Brain microvascular endothelial cell (primary cell): ENCODE measurements at regions not wholly inside any gene's neighbourhood (a gene's known extent, or its start where the extent isn't known, plus 50 kb on each side); places are given as distances from the start of the nearest gene placed in this dataset.
"Not testable (repeated sequence)": the region's sequence is repeated elsewhere in the genome, so short reads cannot be mapped to it uniquely, and the experiment has no call there.

Source experiments
- DNase-seq: peaks from one replicate; pipeline ENCODE4 v3.0.0-alpha.2; 2020
- H3K27ac ChIP-seq: fragments of 250-450 bp; sonication (Bioruptor Pico); 2 replicates; pipeline ENCODE4 v1.5.1; 2020; ENCODE audit warnings: mild to moderate bottlenecking, moderate library complexity
- H3K27me3 ChIP-seq: fragments of 250-450 bp; sonication (Bioruptor Pico); replicated peaks from 2 replicates; pipeline ENCODE4 v1.5.1; 2020; ENCODE audit warnings: mild to moderate bottlenecking
- H3K36me3 ChIP-seq: fragments of 250-450 bp; sonication (Bioruptor Pico); replicated peaks from 2 replicates; pipeline ENCODE4 v1.5.1; 2020; ENCODE audit warnings: mild to moderate bottlenecking
- H3K4me3 ChIP-seq: 2 replicates; pipeline ENCODE4 v1.5.1; 2011; ENCODE audit warnings: low read depth, mild to moderate bottlenecking, control low read depth, low read length, moderate library complexity
- in situ Hi-C: cut with HindIII; loops from 2 replicates; pipeline ENCODE4 v1.10.0; 2017; ENCODE audit warnings: low sequenced_read_pairs, low pct_ligation_motif_present
- TF ChIP-seq, protein P1 (sequence below): IDR thresholded peaks from 2 replicates; pipeline ENCODE4 v1.5.1; 2011; ENCODE audit warnings: low read depth, mild to moderate bottlenecking, moderate library complexity, low read length, control low read depth, inconsistent platforms; ENCODE audit errors: missing control alignments

DNA sequence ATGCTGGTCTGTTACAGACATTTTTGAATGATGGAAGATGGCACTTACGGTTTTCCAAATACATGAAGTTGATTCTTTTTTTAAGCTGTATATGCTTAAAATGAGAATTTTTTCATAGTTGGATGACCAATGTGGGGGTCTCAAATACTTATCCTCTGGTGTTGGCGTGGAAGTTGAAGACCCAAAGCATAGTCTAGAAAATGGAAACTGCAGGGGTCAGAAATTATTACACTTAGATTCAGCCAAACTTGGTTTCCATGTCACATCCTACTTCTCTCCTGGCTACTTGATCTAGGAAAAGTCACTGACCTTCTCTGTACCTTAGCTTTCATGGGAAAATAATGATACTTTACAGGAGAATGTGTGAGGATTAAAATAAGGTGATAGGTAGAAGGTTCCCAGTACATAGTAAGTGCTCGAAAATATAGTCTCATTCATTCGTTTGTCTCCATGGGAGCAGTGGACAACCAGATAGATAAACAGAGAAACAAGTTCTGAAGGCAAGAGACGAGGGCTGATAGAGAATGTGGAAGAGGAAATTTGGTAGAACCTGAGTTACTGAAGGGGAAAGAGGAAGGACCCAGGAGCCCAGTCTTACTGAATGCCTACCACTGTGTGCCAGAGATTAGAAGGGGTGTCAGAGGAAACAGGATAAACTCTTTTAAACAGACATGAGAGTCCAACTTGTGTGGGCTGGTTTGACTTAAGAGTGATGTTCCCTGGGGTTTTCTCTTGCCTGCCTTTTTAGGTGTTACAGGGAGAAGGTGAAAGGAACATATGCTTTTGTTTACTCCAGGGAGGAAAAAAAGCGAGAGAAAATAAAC is 560.3 kb upstream of the KLF4 start:
- Histone ChIP-seq H3K36me3 (no peaks in the 10 kb centered on the region), H3K4me3 (no peak overlapping the region), H3K27ac (peak overlapping the region; percentile 82), H3K27me3 (no peaks in the 10 kb centered on the region)
- TF ChIP-seq, protein P1, sequence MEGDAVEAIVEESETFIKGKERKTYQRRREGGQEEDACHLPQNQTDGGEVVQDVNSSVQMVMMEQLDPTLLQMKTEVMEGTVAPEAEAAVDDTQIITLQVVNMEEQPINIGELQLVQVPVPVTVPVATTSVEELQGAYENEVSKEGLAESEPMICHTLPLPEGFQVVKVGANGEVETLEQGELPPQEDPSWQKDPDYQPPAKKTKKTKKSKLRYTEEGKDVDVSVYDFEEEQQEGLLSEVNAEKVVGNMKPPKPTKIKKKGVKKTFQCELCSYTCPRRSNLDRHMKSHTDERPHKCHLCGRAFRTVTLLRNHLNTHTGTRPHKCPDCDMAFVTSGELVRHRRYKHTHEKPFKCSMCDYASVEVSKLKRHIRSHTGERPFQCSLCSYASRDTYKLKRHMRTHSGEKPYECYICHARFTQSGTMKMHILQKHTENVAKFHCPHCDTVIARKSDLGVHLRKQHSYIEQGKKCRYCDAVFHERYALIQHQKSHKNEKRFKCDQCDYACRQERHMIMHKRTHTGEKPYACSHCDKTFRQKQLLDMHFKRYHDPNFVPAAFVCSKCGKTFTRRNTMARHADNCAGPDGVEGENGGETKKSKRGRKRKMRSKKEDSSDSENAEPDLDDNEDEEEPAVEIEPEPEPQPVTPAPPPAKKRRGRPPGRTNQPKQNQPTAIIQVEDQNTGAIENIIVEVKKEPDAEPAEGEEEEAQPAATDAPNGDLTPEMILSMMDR: no peak
- no peak for DNase-seq
- in situ Hi-C loops: no loop called here

DNA sequence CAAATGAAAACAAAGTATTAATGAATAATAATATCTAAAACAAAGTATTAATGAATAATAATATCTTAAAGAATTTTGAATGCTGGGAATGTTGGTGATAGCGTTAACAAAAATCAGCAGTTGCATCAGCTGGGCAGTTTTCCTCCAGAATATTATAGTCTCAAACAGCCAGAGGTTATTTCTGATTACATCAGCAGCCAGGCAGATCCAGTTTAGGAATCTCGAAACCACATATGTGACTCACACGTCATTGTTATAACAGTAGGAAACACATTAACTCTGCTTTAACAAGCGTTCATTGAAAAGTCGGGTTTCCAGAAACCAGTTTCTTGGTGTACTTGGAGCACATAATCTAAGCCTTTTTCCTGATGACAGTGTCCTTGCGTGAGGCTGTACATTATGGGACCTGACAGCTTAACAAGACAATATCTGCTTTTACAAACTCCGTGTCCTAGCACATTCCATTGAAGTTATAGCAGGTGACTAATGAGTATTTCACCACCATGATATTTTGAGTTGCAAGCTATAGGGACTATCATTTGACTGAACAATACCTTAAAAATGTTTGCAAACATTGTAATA is 559.5 kb upstream of the KLF4 start:
- peak overlapping the region; percentile 82 for H3K27ac ChIP-seq
- H3K27me3 ChIP-seq: no peaks in the 10 kb centered on the region
- DNase-seq: peak; percentile 91
- TF ChIP-seq, protein P1: no peak
- H3K4me3 ChIP-seq: no peak overlapping the region
- no peaks in the 10 kb centered on the region for H3K36me3 ChIP-seq
- in situ Hi-C loops: no loop called here

DNA sequence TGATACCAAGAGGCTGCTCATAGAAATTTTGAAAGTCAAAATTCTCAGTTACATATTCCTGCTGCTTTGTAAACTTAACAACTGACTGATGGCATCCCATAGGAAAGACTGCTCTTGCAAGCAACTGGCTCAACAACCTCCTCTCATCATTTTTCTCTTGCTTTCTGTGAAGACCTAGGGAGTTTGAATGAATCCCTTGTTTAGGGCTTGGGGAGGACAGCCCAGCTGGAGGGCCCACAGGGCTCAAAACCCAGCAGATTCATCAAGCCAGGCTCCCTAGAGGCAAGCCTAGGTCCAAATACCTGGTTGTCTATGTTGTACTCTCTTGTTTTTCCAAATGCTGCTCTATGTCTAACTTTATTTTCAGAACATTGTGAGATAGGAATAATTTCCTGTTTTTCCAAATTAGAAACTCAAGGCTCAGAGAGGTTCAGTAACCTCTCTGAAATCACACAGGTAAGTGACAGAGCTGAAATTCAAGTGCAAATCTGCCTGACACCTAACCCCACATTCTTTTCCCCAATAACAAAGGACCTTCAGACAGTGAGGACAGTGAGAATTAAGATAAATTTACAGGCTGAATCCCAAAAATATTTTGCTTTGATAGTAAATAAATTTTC is 558.9 kb upstream of the KLF4 start:
- Histone ChIP-seq H3K27ac (peak overlapping the region; percentile 82), H3K36me3 (no peaks in the 10 kb centered on the region), H3K27me3 (no peaks in the 10 kb centered on the region), H3K4me3 (no peak overlapping the region)
- in situ Hi-C loops: no loop called here
- TF ChIP-seq, protein P1: no peak
- DNase-seq: no peak

DNA sequence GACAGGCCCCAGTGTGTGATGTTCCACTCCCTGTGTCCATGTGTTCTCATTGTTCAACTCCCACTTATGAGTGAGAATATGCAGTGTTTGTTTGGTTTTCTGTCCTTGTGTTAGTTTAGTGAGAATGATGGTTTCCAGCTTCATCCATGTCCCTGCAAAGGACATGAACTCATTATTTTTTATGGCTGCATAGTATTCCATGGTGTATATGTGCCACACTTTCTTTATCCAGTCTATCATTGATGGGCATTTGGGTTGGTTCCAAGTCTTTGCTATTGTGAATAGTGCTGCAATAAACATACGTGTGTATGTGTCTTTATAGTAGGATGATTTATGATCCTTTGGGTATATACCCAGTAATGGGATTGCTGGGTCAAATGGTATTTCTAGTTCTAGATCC is 558.2 kb upstream of the KLF4 start:
- H3K4me3 ChIP-seq, H3K36me3 ChIP-seq, H3K27me3 ChIP-seq, H3K27ac ChIP-seq, in situ Hi-C loops, DNase-seq: not testable (repeated sequence)

DNA sequence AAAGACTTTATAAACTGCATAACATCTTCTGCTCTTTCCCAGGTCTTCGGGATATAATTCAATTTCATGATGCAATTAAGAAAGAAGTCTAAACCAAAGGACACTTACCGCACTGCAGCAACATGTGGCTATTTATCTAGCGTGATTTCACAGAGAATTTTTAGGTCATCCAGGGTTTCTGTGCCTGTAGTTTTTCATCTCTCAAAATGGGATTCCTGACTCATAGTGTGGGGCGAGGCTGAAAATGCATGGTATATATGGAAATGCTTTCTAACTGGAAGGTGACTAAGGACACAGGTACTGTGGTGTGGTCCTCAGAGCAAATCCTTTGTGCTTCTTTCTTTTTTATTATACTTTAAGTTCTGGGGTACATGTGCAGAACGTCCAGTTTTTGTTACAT is 557.7 kb upstream of the KLF4 start:
- Histone ChIP-seq H3K4me3 (no peak overlapping the region), H3K27ac (no peak overlapping the region), H3K36me3 (no peaks in the 10 kb centered on the region), H3K27me3 (no peaks in the 10 kb centered on the region)
- in situ Hi-C loops: no loop called here
- TF ChIP-seq, protein P1: no peak
- DNase-seq: no peak

DNA sequence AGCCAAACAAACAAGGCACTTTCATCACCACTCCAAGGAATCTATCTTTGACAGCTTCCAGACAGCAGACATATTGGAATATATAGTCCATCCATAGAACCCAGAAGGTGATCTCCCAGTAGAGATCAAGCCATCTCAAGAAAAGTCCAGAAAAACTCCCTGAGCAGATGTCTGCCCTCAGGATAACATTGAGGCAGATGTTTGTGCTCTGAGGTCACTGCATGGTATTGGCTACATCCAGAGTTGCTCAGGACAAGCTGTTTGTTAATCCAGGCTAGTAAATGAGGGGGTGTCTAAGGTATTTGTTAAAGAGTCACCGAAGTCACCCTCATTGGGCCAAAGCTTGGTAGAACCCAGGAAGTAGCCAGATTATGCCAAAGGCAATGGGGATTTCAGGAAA is 556.3 kb upstream of the KLF4 start:
- H3K4me3 ChIP-seq: no peak overlapping the region
- in situ Hi-C loops: no loop called here
- DNase-seq: no peak
- H3K36me3 ChIP-seq: no peaks in the 10 kb centered on the region
- H3K27me3 ChIP-seq: no peaks in the 10 kb centered on the region
- no peak overlapping the region for H3K27ac ChIP-seq
- TF ChIP-seq, protein P1: no peak
